ENCODE measurements at regions not wholly inside any gene's neighbourhood (a gene's known extent, or its start where the extent isn't known, plus 50 kb on each side); places are given as distances from the start of the nearest gene placed in this dataset.
"Not testable (repeated sequence)": the region's sequence is repeated elsewhere in the genome, so short reads cannot be mapped to it uniquely, and the experiment has no call there.

- no peak for DNase-seq
Observed at GRCh38 chr18:76307293-76307690, 187.8 kb downstream of the ZNF516 start.

- no peak for DNase-seq
Observed at GRCh38 chr18:76306685-76307292, 188.3 kb downstream of the ZNF516 start.

- DNase-seq: no peak
Observed at GRCh38 chr18:76285866-76286265, 209.2 kb downstream of the ZNF516 start.

- DNase-seq: no peak
Observed at GRCh38 chr18:76281565-76281964, 213.5 kb downstream of the ZNF516 start.

GRCh38 chr18:76277801-76278200 is 217.2 kb downstream of the ZNF516 start:
- no peak for DNase-seq

GRCh38 chr18:76275727-76276313 is 219.2 kb downstream of the ZNF516 start:
- no peak for DNase-seq

- DNase-seq: no peak
Observed at GRCh38 chr18:76274468-76275289, 220.4 kb downstream of the ZNF516 start.

- DNase-seq: no peak
Observed at GRCh38 chr18:76273956-76274355, 221.1 kb downstream of the ZNF516 start.

GRCh38 chr18:76273036-76273545 is 222.0 kb downstream of the ZNF516 start:
- no peak for DNase-seq

GRCh38 chr18:76267423-76267822 is 227.6 kb downstream of the ZNF516 start:
- not testable (repeated sequence) for DNase-seq

GRCh38 chr18:76266236-76266991 is 228.6 kb downstream of the ZNF516 start:
- DNase-seq: no peak

GRCh38 chr18:76265497-76266235 is 229.4 kb downstream of the ZNF516 start:
- no peak for DNase-seq

GRCh38 chr18:76264876-76265250 is 230.2 kb downstream of the ZNF516 start:
- no peak for DNase-seq

- no peak for DNase-seq
Observed at GRCh38 chr18:76264198-76264875, 230.7 kb downstream of the ZNF516 start.

GRCh38 chr18:76263046-76264005 is 231.7 kb downstream of the ZNF516 start:
- DNase-seq: no peak

- no peak for DNase-seq
Observed at GRCh38 chr18:76260941-76261472, 234.0 kb downstream of the ZNF516 start.

GRCh38 chr18:76259711-76260110 is 235.3 kb downstream of the ZNF516 start:
- no peak for DNase-seq

- DNase-seq: no peak
Observed at GRCh38 chr18:76259096-76259495, 235.9 kb downstream of the ZNF516 start.

- no peak for DNase-seq
Observed at GRCh38 chr18:76258209-76258608, 236.8 kb downstream of the ZNF516 start.

- DNase-seq: no peak
Observed at GRCh38 chr18:76255070-76255683, 239.9 kb downstream of the ZNF516 start.
